Globus pallidus (tissue), 1 donor: ENCODE measurements at regions not wholly inside any gene's neighbourhood (a gene's known extent, or its start where the extent isn't known, plus 50 kb on each side); places are given as distances from the start of the nearest gene placed in this dataset.
A peak's percentile ranks its signal among the peaks of the same experiment; 100 is the strongest.

Experiments
- DNase-seq: peaks from one replicate; pipeline ENCODE4 v3.0.0-alpha.2; 2015; ENCODE audit warnings: low spot score

DNA sequence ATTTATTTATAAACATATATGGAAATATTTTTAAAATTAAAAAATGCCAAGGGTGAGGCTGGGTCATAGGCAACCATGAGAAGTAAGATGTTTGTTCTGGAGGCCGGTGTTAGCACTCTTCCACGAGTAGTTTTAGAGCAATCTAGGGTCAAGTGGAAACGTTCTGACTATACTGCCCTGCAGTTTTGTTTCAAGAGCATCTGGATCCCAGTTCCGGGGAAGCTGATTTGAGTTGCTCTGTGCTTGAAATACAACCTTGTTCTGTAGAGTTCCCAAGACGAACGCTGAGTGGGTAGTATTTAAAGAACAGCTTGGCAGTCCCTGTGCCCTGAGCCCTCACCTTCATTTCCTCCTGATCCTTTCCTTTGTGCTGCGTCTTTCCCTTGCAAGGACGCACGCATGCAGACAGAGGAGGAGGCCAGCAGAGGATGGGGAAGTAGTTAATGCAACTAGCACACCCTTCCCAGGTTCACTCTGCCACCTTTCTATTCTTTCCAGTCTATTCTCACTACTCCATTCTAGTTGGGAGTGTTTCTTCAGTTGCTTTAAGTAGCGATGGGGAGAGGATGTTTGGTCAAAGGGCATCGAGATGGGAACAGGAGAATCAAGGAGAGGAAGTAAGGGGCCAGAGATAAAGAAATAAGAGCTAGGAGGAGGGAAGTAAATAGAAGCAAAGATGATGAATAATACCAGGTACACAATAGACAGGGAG lies 68.3 kb upstream of the ZSWIM6 start:
- DNase-seq = no peak

DNA sequence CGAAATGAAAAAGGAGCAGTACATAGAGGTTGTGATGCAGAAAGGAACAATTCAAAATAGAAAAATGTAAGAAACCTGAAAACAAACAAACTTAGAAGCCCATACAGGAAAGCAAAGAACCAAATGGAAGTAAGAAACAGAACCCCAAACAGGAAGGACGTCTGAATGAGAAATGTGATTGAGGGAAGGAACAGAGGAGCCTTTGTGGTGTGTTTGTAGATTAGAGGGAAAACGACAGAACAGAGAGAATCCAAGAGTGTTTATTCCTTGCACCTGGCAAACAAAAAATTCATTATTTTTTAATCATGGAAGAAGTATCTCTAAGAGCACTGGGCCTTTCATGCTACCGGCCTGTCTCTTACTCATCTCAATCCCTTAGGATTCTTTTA lies 67.8 kb upstream of the ZSWIM6 start:
- DNase-seq = peak; percentile 55

DNA sequence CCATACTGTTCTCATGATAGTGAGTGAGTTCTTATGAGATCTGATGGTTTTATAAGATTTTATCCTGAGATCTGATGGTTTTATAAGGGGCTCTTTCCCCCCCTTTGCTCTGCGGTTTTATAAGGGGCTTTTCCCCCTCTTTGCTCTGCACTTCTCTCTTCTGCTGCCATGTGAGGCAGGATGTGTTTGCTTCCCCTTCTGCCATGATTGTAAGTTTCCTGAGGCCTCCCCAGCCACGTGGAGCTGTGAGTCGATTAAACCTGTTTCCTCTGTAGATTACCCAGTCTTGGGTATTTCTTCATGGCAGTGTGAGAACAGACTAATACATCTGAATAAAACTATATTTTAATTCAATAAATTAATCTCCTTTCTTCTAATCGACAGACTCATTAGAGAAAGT lies 64.9 kb upstream of the ZSWIM6 start:
- no peak for DNase-seq

DNA sequence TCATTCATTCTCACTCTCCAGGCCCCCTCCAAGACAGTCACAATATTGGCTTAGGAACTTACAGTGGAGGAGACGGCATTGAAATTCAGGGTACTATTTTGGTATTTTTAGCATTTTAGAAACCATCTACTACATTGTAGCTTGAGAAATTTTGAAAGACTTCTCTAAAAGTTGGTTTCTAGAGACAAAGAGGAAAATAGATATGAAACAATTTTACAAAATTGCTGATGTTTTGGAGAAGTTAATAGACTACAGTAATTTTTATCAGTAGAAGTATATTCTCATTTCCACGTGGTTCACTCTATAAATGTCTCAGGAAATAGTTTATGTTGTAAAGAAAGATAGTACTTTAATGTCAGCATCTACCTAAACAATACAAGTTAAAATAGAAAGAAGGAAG lies 63.2 kb upstream of the ZSWIM6 start:
- DNase-seq = no peak

DNA sequence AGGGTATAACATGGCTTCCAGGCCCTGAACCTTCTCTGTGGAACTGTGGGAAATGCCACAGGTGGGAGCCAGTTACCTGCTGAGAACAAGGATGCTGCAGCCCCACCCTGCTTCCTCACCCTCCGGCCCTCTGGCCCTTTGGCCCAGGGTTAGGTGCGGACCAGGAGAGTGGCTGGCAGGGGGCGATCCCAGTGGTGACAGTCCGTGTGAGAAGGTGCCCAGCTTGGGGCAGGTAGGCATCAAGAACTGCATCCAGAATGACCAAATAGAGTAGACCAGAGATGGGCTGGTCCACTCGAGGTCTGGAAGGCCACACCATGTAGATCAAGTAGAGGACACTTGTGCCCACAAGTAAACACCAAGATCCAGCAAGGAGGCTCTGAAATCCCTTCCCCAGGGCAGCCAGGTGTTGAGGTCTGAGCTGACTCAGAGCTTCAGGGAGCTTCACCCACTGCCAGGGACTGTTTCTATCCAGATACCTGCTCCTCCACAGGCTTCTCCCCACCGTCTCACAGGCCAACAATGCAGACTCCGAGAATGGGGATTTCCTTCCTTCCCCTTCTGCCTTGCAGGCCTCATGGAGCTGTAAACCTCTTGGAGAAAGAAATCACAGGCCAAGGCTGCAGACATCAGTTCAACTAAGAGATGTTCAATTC lies 61.4 kb upstream of the ZSWIM6 start:
- DNase-seq = no peak

DNA sequence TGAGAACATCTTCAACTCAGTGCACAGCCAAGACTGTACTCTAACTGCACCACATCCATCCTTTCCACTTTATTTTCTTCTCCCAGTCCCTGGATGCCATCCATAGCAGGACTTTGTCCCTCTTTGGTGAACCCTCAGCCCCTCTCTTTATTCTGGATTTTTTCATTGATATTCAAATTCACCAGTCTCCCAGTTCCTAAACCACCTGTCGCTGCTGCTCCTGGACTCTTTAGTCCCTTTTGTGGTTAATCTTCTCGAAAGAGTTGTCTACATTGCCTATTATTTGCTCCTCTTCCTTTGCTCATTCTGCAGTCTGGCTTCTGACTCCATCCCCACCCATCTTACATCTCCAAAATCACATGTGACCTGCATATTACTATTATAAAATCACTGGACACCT lies 59.4 kb upstream of the ZSWIM6 start:
- no peak for DNase-seq

DNA sequence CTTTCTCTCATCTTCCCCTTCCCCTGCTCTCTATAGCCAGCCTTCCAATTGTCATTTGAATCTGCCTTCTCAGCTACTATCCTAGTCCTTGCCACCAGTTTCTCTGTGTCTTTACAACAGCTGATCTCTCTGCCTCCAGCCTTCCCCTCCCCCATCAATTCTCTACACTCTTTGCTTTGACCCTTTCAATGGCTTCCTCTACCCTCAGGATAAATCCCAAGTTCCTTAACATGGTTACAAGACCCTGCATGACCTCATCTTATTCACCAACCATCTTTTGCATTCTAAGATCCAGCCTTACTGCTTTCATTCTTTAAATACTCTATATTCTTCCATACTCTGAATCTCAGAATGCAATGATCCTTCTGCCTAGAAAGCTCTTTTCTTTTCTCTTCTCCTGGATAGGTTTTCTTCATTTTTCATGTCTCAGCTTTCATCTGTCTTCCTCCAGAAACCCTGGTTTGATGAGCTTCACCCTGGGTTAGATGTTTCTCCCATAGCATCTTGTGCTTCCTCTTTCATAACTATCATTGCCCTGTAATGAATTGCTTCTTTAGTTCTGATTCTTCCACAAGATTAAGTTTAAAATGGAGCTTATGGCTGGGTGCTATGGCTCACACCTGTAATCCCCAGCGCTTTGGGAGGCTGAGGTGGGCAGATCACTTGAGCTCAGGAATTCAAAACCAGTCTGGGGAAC lies 58.6 kb upstream of the ZSWIM6 start:
- no peak for DNase-seq

DNA sequence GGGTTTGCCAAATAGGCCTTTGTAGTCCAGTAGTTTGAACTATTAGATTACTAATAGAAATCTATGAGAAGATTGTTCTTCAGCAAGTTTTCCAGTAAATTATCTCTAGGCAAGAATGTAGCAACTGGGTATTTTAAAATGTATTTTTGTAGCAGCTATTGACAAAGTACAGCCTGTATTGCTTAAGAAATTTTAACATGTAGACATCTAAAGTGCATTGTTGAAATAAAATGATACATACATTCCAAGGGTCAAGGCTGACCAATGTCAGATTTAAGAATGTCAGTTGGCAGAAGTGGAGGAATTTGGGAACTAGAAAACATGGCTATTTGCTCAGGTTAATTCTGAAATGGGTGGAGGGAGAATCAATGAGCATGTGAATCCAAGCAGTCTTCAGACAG lies 57.5 kb upstream of the ZSWIM6 start:
- no peak for DNase-seq

DNA sequence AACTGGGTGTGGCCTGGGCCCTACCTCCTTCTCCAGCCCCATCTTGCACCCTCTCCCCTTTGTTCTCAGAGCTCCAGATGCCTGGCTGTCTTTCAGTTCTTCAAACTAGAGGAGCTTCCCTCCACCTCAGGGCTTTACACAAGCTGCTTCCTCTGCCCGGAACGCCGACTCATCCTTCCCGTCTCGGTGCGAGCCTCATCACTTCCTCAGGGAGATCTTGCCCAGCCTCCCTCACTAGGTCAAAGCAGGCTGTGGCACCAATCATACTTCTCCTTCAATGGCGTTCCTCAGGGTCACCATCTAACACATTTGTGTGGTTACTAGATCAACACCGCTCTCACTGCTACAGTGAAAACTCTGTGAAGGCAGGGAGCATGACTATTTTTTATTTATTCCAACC lies 56.2 kb upstream of the ZSWIM6 start:
- peak; percentile 63 for DNase-seq

DNA sequence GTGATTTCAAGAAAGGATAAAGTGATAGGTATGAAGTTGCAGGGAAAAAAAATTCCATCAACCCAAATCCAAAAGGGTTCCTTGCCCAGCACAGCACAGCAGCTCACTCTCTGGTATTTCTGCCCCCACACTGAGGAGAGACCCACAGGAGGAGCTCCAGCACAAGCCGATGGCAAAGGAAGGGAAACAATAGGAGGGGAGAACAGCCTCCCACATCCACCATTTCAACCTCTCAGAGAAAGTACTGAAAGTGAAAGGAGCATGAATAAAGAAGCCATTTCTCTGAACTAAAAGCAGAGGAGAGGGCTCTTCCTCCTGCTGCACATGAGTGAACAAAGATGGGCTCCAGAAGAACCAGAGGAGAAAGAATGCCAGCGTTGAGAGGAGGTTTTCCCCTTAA lies 54.9 kb upstream of the ZSWIM6 start:
- DNase-seq = peak; percentile 42

DNA sequence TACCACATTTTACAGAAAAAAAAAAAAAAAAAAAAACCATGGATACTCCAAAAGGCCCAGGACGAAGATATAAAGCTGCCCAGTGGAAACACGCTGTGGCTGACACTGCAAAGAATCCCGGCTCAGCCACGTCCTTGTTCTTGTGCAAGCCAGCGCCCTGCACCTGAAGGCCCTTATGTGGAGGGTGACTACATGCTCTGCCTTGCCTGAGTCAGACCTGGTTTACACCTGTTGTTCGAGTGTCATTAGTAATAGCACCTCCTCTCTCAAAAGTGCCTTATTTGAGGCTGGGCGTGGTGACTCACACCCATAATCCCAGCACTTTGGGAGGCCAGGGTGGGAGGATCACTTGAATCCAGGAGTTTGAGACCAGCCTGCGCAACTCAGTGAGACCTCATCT lies 54.3 kb upstream of the ZSWIM6 start:
- DNase-seq = no peak

DNA sequence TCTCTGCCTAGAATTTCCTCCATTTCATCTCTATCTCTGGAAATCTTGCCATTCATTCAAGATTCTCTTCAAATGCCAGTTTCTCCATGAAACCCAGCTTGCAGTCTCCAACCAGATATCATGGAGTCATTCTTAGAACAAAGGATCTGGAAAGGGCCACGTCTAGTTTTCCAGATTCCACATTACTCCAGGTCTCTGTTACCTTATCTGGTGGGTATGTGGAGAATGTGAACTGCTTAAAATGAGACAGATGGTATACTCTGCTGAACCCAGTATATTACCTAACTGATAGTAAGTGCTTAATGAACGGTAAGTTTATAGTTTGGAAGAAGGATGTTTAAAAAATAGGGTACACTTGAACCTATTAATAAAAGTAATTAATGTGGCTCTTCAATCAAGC lies 52.3 kb upstream of the ZSWIM6 start:
- no peak for DNase-seq

DNA sequence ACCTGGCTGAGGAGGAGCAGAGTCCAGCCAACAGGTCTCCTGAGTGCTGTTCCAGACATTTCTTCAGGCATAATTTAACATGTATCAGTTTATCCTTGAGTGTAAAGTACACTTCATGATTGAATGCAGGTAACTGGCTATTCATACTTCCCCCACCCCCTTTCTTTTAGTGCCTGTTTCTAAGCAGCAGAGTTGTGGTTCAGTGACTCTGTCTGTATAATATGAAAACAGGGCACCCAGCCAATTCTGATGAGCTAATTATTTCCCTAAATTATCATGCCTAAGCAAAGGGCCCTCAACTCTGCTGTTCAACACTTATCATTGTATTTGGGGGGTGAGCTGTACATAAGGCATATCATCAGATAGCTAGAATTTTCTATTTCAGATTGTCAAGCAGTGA lies 51.9 kb upstream of the ZSWIM6 start:
- DNase-seq = no peak

DNA sequence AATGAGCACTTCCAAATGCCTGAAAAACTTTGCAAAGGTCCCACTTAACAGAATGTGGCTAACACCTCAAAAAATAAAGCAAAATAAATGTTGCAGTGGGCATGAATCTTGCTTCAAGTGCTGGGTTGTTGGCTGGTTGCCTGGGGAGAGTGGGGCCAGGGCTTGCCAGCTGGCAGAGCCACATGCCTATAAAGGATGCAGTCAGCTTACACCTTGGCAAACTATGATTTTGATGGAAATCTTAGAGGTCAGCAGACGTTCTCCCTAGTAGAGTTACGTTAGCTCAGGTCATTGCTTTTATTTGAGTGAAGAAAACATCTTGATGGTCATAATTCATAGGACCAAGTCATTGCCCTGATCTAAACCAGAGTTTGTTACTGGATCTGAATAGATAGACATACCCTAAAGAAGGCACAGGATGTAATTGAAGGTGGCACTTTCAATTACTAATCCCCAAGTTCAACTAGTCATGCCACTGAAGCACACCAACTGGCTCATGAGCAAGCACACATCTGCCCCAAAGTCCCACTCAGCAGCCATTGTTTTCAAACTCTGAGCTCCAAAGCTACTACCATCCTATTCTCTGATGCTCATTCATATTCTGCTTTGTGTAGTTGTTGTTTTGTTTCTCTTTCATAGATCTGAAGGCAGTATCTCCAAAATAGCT lies 51.2 kb upstream of the ZSWIM6 start:
- no peak for DNase-seq

DNA sequence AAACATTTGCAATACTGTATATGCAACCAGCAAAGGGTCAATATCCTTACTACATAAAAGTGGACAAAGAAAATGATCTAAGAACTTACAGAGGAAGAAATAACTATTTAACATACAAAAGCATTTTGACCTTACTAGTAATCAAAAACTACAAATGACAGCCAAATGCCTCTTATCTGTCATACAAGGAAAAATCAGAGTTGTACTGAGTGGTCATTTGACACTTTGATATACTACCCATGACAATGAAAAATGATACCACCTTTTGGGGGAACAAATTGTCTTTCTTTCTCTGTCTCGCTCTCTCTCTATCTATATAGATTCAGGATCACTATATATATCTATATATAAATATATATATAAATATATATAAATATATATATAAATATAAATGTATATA lies 50.4 kb upstream of the ZSWIM6 start:
- no peak for DNase-seq
